CD4-positive, alpha-beta T cell treated with Interleukin-15 for 4 hours (primary cell): ENCODE measurements at regions not wholly inside any gene's neighbourhood (a gene's known extent, or its start where the extent isn't known, plus 50 kb on each side); places are given as distances from the start of the nearest gene placed in this dataset.

Experiments used
- DNase-seq: peaks from one replicate; pipeline ENCODE4 v3.0.0-alpha.2; 2020; ENCODE audit warnings: low spot score

GRCh38 chr6:40909811-40910210 is 129.2 kb downstream of the UNC5CL start:
- no peak for DNase-seq

DNA sequence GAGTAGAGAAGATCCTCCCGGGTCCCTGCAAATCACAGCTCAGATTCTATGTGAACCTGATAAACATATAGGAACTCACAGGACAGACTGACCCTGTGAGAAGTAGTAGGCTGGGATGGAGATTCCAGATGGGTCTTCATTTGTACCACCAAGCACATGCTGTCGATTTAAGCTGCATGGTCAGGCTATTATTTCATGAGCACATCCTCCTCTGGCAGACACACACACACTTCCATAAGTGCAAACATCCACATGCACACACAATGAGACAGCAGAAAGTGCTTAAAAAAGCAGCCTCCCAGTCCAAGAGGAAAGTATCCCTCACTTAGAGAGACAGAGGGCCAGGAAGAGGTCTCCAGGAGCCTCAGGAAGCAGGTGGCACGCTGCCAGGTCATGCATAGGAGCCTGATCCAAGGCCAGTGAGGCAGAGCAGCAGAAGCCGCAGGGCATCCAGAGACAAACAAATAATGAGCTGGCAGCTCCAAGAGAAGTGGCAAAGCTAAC is 131.8 kb downstream of the UNC5CL start:
- DNase-seq: no peak

DNA sequence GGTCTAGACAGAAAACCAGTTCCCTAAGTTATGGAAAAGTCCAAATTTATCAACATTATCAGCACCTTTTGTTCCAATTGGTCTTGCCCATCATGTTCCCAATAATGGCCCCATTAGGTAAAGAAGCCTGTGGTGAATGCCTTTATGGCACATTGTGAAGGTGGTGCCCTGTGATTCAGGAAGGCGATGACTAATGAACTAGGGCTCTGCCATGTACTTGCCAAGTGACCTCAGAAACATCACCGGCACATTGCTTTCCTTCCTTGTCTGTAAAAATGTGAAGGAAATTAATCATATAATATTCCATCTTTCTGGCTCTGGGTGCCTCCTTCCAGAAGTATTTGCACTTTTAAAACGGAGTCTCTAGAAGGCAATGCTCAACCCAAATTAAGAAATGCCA is 132.3 kb downstream of the UNC5CL start:
- DNase-seq: no peak

DNA sequence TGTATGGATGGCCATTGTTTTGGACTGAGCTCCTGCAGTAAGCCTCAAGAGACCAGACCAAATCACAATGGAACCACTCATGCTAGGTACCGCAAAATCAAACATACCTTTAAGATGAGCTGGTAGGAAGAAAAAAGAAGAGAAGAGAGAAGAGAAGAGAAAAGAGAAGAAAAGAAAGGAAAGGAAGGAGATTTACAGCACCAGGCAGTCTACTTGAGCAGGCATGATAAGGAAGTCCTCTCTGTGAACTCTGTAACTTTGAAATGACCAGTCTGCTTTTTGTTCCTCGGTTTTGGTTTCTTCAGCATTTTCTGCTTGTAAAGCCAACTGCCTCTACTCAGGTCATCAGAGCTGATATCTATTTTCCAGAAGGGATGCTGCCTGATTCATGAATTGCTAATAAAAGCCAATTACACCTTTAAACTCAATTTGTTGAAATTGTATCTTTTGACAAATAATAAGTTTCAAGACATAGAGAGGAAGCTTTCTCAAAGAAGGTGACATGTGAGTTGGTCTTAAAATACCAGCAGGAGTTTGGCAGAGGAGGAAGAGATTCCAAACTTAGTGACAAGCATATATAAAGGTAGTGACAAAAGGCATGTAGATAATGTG is 134.3 kb downstream of the UNC5CL start:
- no peak for DNase-seq

- no peak for DNase-seq
Observed at GRCh38 chr6:40903456-40903855, 135.6 kb downstream of the UNC5CL start.

- no peak for DNase-seq
Observed at GRCh38 chr6:40901322-40902055, 137.5 kb downstream of the UNC5CL start.

DNA sequence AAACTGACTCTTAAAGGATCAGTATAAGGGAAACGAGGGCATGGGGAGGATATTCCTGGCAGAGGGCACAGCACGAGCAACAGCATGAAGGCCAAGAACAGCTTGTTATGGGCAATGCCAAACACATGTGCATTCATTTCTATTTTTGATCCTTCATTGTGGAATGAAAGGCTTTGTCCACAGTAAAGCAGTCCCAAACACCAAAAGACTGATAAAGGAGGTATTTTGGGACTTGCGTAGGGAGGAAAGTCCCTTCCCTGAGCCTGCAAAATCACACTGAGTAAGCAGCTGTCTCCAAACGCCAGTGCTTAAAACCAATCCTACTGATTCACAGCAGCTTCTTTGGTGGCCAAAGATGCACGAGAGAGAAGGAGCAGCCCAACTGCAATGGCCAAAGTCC is 138.2 kb downstream of the UNC5CL start:
- no peak for DNase-seq

- no peak for DNase-seq
Observed at GRCh38 chr6:40899684-40900155, 139.3 kb downstream of the UNC5CL start.

- no peak for DNase-seq
Observed at GRCh38 chr6:40898073-40898472, 140.9 kb downstream of the UNC5CL start.

- DNase-seq: no peak
Observed at GRCh38 chr6:40897390-40898003, 141.5 kb downstream of the UNC5CL start.

GRCh38 chr6:40896696-40897095 is 142.3 kb downstream of the UNC5CL start:
- no peak for DNase-seq

DNA sequence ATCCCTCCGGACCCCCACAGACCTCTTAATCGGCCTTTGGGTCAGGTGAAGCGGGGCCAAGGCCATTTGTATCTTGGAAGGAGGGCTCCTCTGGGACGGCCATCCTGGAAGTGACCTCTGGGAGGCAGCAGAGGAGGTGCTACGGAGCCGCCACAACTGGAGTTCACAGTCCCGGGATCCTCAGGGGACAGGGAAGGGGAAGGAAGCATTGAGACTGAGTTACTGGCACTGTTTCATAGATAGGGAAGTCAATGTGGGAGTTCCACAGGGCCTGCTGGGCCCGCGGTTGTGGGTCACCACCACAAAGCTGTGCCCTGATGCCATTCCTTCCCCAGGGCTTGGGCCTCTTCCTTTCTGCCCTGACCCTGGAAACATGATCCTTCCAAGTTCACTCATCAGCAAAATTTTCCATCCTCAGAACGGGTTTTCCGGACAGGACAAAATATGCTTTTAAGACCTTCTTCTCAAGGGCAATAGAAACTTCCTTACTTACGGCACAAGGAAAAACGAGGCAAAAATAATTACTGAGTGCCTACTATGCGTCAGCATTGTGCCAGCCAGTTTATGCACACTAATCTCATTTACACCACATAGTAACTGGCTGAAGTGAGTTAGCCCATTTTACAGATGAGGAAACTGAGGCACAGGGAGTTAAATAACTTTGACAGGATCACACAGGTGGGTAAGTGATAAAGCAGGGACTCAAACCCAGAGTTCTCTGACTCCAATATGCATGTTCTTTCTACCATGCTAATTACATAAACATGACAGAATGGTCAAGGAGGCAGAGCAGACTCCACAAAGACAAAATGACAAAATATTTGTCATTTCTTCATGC is 143.8 kb downstream of the UNC5CL start:
- DNase-seq: no peak

DNA sequence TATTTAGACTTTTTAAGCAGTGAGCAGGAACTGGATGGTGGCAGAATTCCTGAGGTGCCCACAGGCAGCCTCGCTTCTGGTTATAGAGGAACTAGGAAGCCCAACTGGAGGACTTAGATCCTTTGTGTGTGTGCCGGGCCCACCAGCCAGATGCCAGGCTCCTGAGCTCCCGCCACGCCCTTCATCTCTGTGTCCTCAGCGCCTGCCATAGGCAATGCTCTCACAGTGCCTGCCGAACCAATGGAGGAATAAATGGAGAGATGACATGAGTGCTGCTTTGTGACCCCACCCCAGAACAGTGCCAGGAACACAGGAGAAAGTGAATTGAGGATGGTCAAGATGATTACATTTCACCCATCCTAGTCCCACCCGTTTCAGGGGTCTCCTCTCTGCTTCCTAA is 146.0 kb downstream of the UNC5CL start:
- DNase-seq: no peak

GRCh38 chr6:40892223-40892622 is 146.8 kb downstream of the UNC5CL start:
- DNase-seq: no peak

GRCh38 chr6:40891686-40892085 is 147.3 kb downstream of the UNC5CL start:
- DNase-seq: no peak

DNA sequence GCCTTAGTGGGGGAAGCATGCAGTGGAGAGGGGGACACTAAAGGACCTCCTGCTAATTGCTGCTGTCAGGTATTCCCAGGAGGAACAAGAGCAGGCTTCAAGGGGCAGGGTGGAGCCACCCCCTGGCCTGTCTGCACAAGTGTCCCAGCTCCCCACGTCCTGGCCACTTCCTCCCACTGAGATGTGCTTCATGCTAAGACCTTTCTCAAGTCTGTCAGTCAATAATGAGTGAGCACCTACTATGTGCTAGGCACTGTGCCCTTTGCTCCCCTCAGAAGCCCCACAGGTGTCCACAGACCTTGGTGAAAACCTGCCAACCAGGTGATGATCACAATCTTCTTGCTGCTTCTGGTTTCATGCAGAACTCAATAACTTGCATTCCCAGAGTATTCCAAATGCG is 147.9 kb downstream of the UNC5CL start:
- DNase-seq: no peak

DNA sequence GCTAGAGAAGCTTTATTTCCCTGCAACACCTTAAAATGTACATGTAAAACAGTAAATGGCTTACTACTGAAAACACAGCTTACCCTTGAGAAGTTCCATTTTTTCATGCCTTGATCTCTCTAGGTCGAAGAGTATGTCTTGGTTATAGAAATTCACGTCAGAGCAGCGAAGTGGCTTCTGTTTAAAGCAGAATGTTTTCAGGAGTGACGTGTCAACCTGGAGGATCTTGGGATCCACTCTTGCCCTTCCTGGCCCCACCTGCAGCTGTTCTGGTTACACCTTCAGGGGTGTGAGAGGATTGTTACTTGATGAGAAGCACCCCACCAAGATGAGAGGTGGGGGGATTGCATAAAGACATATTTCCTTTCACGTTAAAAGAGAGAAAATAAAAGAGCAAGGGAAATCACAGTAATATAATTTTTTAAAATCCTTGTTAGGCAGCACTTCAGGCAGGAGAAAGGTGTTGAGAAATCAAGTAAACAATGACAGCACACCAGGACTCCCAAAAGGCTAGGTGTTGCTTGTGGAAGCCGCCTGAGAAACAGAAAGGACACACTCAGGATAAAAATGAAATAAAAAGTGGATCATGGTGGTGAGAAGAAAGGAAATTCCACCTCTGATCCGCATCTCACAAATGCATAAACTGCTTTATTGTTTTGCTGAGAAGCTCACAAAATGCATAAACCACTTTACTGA is 149.7 kb downstream of the UNC5CL start:
- DNase-seq: no peak

DNA sequence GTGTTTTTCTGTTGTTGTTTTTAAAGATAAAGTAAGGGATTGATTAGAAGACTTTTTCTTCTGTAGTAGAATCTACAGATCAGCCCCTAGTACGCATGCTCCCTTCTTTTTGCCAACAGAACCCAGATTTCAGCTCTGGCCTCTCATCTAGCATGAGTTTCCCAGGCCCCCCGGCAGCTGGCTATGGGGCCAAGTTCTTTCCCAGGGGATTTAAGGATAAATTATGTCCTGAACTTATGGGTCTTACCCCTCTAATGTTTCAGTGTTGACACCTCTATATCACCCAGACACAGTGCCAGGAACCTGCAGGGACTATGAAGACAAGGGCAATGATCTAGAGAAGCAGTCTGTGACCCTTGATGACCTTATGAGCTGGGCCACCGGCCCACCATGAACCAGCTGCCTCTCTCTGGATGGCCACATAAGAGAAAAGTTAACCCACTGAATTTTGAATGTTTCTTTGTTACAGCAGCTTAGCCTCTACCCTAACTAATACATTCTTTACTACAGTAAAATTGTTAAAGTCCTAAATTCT is 150.5 kb downstream of the UNC5CL start:
- no peak for DNase-seq

DNA sequence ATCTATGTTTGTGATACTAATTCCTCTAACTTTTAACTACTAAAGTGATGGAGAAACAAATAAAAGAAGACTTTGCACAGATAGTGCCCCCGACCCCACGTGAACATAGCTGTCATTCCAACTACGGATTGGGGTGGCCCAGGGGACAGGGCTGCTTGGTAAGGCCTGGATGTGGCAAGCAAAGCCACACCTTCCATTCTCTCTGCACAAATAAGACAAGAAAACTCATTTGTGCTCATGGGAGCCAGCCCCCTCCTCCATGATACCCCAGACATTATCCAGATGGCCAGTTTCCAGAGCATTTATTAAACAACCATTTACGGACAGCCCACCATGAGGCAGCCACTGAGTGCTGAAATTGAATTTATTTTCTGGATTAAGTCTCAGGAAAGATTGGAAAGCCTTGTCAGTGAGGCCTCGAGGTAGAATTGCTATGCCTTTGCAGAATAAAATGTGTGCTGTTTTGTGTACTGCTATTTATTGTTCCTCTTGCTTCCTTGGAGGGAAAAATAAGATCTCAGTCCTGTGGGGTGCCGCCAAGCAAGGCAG is 151.2 kb downstream of the UNC5CL start:
- no peak for DNase-seq

- no peak for DNase-seq
Observed at GRCh38 chr6:40887079-40887791, 151.8 kb downstream of the UNC5CL start.
